ENCODE measurements at regions not wholly inside any gene's neighbourhood (a gene's known extent, or its start where the extent isn't known, plus 50 kb on each side); places are given as distances from the start of the nearest gene placed in this dataset.

- Histone ChIP-seq H3K9me3 (no peaks in the 10 kb centered on the region), H3K27ac (no peak overlapping the region), H3K36me3 (no peaks in the 10 kb centered on the region), H3K4me3 (ENCODE audit: low read depth in 1 of 2, low read length in 1 of 2) (no peak overlapping the region), H3K4me1 (ENCODE audit: control insufficient read depth in 1 of 2, insufficient read depth in 1 of 2, low read depth in 1 of 2, low read length in 1 of 2) (no peaks in the 10 kb centered on the region), H3K27me3 (no peaks in the 10 kb centered on the region)
- no peak for TF ChIP-seq CTCF (IDR thresholded peaks at IDR 0.05)
These were observed 628.0 kb upstream of the CDH18 start for GRCh38 chr5:20615888-20616563.

DNA sequence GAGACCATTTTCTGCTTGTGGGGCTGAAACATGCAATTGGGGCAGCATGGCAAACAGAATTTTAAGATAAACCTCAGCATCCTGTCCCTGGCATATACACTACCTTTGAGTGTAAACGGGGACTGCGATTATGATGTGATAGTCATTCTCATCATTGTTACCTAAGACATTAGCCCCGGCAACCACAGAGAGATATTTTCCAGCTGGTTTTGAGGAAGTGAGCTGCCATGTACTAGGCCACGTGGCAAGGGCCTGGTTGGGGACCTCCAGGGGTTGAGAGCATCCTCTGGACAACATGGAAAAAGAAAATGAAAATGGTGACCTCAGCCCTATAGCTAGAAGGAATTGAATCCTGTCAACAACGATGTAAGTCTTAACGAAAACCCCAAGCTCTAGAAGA, 623.6 kb upstream of the CDH18 start:
- H3K36me3 ChIP-seq: no peaks in the 10 kb centered on the region
- TF ChIP-seq CTCF (IDR thresholded peaks at IDR 0.05): no peak
- no peaks in the 10 kb centered on the region for H3K27me3 ChIP-seq
- no peaks in the 10 kb centered on the region for H3K9me3 ChIP-seq
- H3K27ac ChIP-seq: no peak overlapping the region
- peaks cover 10 to 23% of the 10 kb centered on the region in 2 experiments for H3K4me1 ChIP-seq (ENCODE audit: control insufficient read depth in 1 of 2, insufficient read depth in 1 of 2, low read depth in 1 of 2, low read length in 1 of 2)
- H3K4me3 ChIP-seq (ENCODE audit: low read depth in 1 of 2, low read length in 1 of 2): no peak overlapping the region

DNA sequence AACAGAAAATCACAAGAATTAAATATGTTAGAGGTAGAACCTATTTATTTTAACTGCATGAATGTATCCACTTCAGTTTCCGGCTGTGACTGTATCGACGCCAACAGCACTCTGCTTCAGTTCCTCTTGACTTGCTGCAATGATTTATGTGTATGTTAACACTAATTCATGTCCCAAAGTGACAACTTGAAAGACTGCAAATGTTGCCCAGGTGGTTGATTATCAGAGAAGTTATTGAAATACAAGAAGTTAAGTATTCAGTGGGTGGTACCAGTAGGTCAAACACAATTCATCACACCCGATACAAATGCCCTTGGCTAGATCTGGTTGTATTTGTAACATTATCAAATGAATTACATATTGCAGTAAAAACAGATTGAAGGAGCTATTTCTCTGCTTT, 622.7 kb upstream of the CDH18 start:
- no peaks in the 10 kb centered on the region for H3K27me3 ChIP-seq
- H3K4me3 ChIP-seq (ENCODE audit: low read depth in 1 of 2, low read length in 1 of 2): no peak overlapping the region
- no peak for TF ChIP-seq CTCF (IDR thresholded peaks at IDR 0.05)
- H3K36me3 ChIP-seq: no peaks in the 10 kb centered on the region
- no peak overlapping the region for H3K27ac ChIP-seq
- H3K4me1 ChIP-seq (ENCODE audit: control insufficient read depth in 1 of 2, insufficient read depth in 1 of 2, low read depth in 1 of 2, low read length in 1 of 2): peaks cover 10 to 23% of the 10 kb centered on the region in 2 experiments
- H3K9me3 ChIP-seq: no peaks in the 10 kb centered on the region

DNA sequence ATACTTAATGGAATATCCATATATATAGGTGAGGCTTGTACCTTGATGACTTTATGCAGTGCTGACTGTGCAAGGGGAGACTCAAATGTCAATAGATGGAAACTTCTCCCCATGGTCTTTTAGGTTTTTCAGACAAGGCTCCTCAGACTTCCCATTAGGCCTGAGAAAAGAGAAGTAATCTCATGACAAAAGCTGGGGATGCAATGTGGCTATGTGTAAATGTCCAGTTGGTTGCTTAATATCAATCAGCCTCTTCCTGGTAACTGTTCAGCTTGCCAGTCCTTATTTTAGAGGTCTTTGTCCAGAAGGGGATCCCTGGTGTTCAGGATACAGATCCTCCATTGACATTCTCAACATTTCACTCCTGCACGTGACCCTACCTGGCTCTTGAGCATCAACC, 621.1 kb upstream of the CDH18 start:
- no peak overlapping the region for H3K4me3 ChIP-seq (ENCODE audit: low read depth in 1 of 2, low read length in 1 of 2)
- H3K27ac ChIP-seq: no peak overlapping the region
- peaks cover 10 to 23% of the 10 kb centered on the region in 2 experiments for H3K4me1 ChIP-seq (ENCODE audit: control insufficient read depth in 1 of 2, insufficient read depth in 1 of 2, low read depth in 1 of 2, low read length in 1 of 2)
- H3K9me3 ChIP-seq: no peaks in the 10 kb centered on the region
- no peak for TF ChIP-seq CTCF (IDR thresholded peaks at IDR 0.05)
- H3K36me3 ChIP-seq: no peaks in the 10 kb centered on the region
- H3K27me3 ChIP-seq: no peaks in the 10 kb centered on the region

DNA sequence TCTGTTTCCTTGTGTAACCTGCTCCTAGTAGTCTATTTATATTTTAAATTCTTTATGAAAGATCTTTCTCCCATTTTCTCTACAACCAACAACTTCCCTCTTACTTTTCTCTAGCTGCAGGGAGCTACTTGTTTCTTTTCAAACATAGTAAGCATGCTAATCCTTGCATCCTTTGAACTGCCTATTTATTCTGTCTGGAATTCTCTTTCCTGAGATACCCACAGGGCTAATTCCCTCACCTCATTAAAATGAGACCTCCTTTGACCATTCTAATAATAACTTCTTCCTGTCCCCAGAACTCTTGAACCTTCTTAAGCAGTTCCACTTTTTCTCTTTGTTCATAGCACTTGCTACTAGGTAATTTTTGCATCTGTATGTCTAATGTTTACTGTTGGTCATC, 620.6 kb upstream of the CDH18 start:
- Histone ChIP-seq H3K9me3 (no peaks in the 10 kb centered on the region), H3K27me3 (no peaks in the 10 kb centered on the region), H3K4me1 (ENCODE audit: control insufficient read depth in 1 of 2, insufficient read depth in 1 of 2, low read depth in 1 of 2, low read length in 1 of 2) (peaks cover 10 to 23% of the 10 kb centered on the region in 2 experiments), H3K4me3 (ENCODE audit: low read depth in 1 of 2, low read length in 1 of 2) (no peak overlapping the region), H3K27ac (no peak overlapping the region), H3K36me3 (no peaks in the 10 kb centered on the region)
- TF ChIP-seq CTCF (IDR thresholded peaks at IDR 0.05): no peak
